Retinal pigment epithelial cell (primary cell): ENCODE measurements at regions not wholly inside any gene's neighbourhood (a gene's known extent, or its start where the extent isn't known, plus 50 kb on each side); places are given as distances from the start of the nearest gene placed in this dataset.
A peak's percentile ranks its signal among the peaks of the same experiment; 100 is the strongest.

ENCODE experiments used
- DNase-seq: peaks from one replicate; pipeline ENCODE4 v3.0.0-alpha.2; 2010; ENCODE audit warnings: low read depth
- H3K4me3 ChIP-seq: 2 replicates; pipeline ENCODE4 v1.5.1; 2011; ENCODE audit warnings: mild to moderate bottlenecking, low read length, control low read depth, moderate library complexity
- CTCF ChIP-seq: conservative IDR thresholded peaks from 2 replicates; pipeline ENCODE4 v1.5.1; 2011; ENCODE audit warnings: low read depth, low read length, control low read depth, inconsistent platforms

GRCh38 chr3:146883288-146883687 is 278.1 kb upstream of the PLSCR5 start:
- TF ChIP-seq CTCF = no peak
- H3K4me3 ChIP-seq = no peak overlapping the region
- DNase-seq = no peak

GRCh38 chr3:146881966-146882760 is 277.0 kb upstream of the PLSCR5 start:
- TF ChIP-seq CTCF = no peak
- H3K4me3 ChIP-seq = no peak overlapping the region
- DNase-seq = no peak

GRCh38 chr3:146881356-146881755 is 276.2 kb upstream of the PLSCR5 start:
- no peak for TF ChIP-seq CTCF
- no peak for DNase-seq
- no peak overlapping the region for H3K4me3 ChIP-seq

- H3K4me3 ChIP-seq = no peak overlapping the region
- DNase-seq = no peak
- TF ChIP-seq CTCF = no peak
Measured at GRCh38 chr3:146873748-146874147, 268.6 kb upstream of the PLSCR5 start.

- no peak overlapping the region for H3K4me3 ChIP-seq
- no peak for TF ChIP-seq CTCF
- DNase-seq = peak; percentile 65
Measured at GRCh38 chr3:146865175-146865755, 260.1 kb upstream of the PLSCR5 start.

- H3K4me3 ChIP-seq = no peak overlapping the region
- DNase-seq = no peak
- no peak for TF ChIP-seq CTCF
Measured at GRCh38 chr3:146861262-146861661, 256.1 kb upstream of the PLSCR5 start.

- H3K4me3 ChIP-seq = no peak overlapping the region
- TF ChIP-seq CTCF = no peak
- no peak for DNase-seq
Measured at GRCh38 chr3:146854523-146854922, 249.4 kb upstream of the PLSCR5 start.
